Adipocyte (in vitro differentiated cells): ENCODE measurements at regions not wholly inside any gene's neighbourhood (a gene's known extent, or its start where the extent isn't known, plus 50 kb on each side); places are given as distances from the start of the nearest gene placed in this dataset.

Source experiments
- DNase-seq: peaks from one replicate; pipeline ENCODE4 v3.0.0-alpha.2; 2015; ENCODE audit warnings: low read depth
- H3K27me3 ChIP-seq: replicated peaks from 2 replicates; pipeline ENCODE4 v1.7.0; 2013; ENCODE audit warnings: mild to moderate bottlenecking, low read length, moderate library complexity; ENCODE audit not compliant: control insufficient read depth, insufficient read depth
- H3K36me3 ChIP-seq: 2 replicates; pipeline ENCODE4 v1.7.0; 2013; ENCODE audit warnings: low read length, mild to moderate bottlenecking, moderate library complexity; ENCODE audit not compliant: control insufficient read depth, insufficient read depth, severe bottlenecking
- H3K4me1 ChIP-seq: 2 replicates; pipeline ENCODE4 v1.7.0; 2013; ENCODE audit warnings: mild to moderate bottlenecking, low read length, moderate library complexity; ENCODE audit not compliant: control insufficient read depth, insufficient read depth
- H3K4me3 ChIP-seq: 2 replicates; pipeline ENCODE4 v1.7.0; 2013; ENCODE audit warnings: mild to moderate bottlenecking, low read length, moderate library complexity
- H3K9ac ChIP-seq: 2 replicates; pipeline ENCODE4 v1.7.0; 2013; ENCODE audit warnings: mild to moderate bottlenecking, low read length, moderate library complexity
- H3K9me3 ChIP-seq: 2 replicates; pipeline ENCODE4 v1.7.0; 2013; ENCODE audit warnings: mild to moderate bottlenecking, low read length, moderate library complexity; ENCODE audit not compliant: control insufficient read depth

DNA sequence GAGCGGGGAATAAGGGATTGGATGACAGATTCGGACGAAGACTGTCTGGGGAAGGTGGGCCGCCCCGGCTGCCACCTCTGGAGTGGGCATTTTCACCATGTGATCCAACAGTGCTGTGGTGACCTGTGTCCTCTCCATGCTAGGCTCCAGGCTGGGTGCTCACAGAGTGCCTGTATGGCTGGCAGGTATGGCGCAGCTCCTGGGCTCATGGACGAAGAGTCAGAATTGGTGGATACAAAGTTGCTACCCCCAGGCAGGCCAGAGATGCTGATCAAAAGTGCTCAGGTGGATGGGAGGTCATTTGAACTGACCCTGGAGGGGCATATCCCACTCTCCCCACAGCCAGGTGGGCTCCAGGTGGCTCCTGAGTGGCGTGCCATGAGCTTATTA is 111.3 kb upstream of the UQCRFS1 start:
- Histone ChIP-seq H3K36me3 (no peaks in the 10 kb centered on the region), H3K4me1 (no peaks in the 10 kb centered on the region), H3K9me3 (no peaks in the 10 kb centered on the region), H3K9ac (no peak overlapping the region), H3K4me3 (no peak overlapping the region), H3K27me3 (peaks cover 18% of the 10 kb centered on the region)
- DNase-seq = no peak

DNA sequence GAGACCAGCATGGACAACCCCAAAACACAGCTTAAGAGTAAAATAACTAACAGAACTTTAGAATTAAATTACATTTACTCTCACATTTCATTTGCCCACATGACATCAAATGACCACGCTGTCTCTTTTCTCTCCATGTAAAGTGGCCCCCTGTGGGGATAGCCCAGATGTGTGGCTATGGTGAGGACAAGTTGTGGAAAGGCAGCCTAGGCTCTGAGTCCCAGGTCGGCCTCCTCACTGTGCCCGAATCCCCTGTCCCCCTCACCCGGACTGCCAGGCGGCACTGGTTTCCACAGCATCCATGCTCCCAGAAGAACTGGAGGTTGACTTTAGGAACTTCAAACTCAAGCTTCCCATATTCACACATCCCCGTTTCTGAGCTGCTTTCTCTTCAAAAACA is 111.8 kb upstream of the UQCRFS1 start:
- Histone ChIP-seq H3K4me1 (no peaks in the 10 kb centered on the region), H3K27me3 (peaks cover 17% of the 10 kb centered on the region), H3K4me3 (no peak overlapping the region), H3K9me3 (no peaks in the 10 kb centered on the region), H3K9ac (no peak overlapping the region), H3K36me3 (no peaks in the 10 kb centered on the region)
- no peak for DNase-seq

DNA sequence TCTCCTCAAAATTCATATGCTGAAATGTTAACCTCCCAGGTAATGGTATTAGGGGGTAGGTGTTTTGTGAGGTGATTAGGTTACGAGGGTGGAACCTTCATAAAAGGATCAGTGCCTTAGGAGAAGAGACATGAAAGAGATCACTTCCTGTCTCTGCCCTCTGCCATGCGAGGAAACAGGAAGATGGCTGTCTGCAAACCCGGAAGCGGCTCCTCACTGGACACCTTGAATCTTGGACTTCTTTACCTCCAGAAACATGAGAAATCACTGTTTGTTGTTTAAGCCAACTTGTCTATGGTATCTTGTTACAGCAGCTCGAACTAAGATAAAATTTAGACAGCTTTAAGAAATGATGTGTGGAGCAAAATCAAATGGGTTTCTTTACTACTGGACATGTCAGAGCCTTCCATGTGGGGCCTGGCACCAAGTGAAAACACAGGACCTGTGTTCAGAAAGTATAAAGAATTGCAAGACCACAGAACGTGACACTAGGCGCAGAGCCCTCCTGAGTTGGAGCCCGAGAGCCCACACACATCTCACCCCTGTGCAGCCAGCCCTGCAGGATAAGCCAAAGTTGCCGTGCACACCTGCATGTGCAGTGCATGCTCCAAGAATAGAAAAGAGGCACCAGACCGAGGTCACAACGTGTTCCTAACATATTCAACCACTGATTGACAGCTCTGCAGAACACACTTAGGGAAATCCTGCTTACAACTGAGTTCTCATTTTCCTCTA is 112.5 kb upstream of the UQCRFS1 start:
- no peak for DNase-seq
- no peak overlapping the region for H3K9ac ChIP-seq

DNA sequence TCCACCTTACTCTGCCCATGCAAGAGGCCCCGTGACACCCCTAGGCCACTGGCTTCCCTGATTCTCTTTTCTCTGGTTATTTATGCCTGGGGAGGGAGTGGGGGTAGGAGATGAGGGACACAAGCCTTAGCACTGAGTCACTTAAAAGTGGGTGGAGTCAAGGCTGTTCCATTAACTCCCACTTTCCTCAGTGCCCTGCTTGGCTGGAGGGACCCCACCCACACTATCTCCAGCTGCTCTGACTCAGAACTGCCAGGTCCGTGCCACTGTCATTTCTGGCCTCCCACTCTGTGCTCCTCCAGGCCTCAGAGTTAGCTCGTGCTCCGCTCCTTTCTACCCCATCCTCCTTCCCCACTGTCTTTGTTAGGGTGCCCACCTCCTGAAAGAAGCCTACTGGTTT is 113.4 kb upstream of the UQCRFS1 start:
- Histone ChIP-seq H3K4me1 (no peaks in the 10 kb centered on the region), H3K27me3 (peaks cover 6% of the 10 kb centered on the region), H3K9me3 (no peaks in the 10 kb centered on the region), H3K36me3 (no peaks in the 10 kb centered on the region), H3K9ac (no peak overlapping the region), H3K4me3 (no peak overlapping the region)
- no peak for DNase-seq

More for the DNA sequence above, 112.5 kb upstream of the UQCRFS1 start:
- no peaks in the 10 kb centered on the region for H3K4me1 ChIP-seq
- no peak overlapping the region for H3K4me3 ChIP-seq
- peaks cover 13% of the 10 kb centered on the region for H3K27me3 ChIP-seq
- no peaks in the 10 kb centered on the region for H3K9me3 ChIP-seq
- H3K36me3 ChIP-seq = no peaks in the 10 kb centered on the region

GRCh38 chr19:29326849-29327840 is 114.2 kb upstream of the UQCRFS1 start:
- Histone ChIP-seq H3K9me3 (no peaks in the 10 kb centered on the region), H3K36me3 (no peaks in the 10 kb centered on the region), H3K9ac (no peak overlapping the region), H3K4me1 (no peaks in the 10 kb centered on the region), H3K4me3 (no peak overlapping the region), H3K27me3 (peaks cover 6% of the 10 kb centered on the region)
- no peak for DNase-seq

DNA sequence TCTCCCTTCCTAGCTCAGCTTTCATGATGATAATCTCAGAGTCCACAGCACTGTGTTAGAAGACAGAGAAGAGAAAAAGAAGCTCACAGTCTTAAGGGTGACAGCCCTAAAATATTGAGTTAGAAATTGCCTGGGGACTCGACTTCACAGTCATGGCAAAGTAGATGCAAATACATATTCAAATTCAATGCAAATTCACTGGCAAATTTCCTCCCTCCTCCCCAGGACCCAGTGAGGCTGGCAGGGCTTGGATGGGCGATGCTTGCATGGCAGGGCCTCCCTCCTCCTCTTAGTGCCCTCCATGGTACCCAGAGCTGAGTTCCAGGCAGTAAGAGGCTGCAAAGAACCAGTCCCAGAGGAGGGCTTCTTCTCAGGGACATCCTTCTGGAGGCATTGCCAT is 115.6 kb upstream of the UQCRFS1 start:
- DNase-seq = no peak
- H3K36me3 ChIP-seq = no peaks in the 10 kb centered on the region
- no peaks in the 10 kb centered on the region for H3K27me3 ChIP-seq
- H3K4me1 ChIP-seq = no peaks in the 10 kb centered on the region
- H3K9ac ChIP-seq = no peak overlapping the region
- H3K9me3 ChIP-seq = no peaks in the 10 kb centered on the region
- H3K4me3 ChIP-seq = no peak overlapping the region

DNA sequence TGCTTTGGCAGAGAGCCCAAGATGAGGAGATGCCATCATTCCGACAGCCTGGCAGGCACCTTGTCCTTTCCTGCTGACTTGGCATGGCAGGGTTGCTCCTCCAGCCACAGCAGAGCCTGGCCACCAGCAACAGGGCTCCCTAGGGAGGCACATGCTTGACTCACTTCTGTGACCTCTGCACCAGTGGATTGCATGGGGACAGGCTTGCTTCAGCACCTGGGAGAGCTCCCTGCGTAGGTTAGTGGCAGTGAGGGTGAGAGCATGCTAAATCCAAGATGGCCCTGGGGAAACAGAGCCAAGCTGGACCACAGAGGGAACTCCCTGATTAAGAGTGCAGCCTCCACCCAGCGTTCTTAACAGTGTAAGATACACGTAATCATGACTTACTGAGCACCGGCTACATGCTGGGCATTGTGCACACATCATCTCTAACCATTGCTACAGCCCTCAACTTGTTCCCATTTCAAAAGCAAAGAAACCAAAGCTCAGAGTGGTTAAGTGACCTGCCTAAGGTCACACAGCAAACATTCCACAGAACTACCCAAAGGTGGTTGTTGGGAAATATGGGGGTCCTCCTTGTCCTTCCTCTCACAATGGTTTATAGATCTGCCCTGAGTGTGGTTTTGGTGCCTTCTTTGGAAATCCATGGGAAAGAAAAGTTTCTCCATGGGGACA is 116.6 kb upstream of the UQCRFS1 start:
- Histone ChIP-seq H3K9ac (no peak overlapping the region), H3K36me3 (no peaks in the 10 kb centered on the region), H3K4me3 (no peak overlapping the region), H3K9me3 (no peaks in the 10 kb centered on the region), H3K4me1 (no peaks in the 10 kb centered on the region), H3K27me3 (no peaks in the 10 kb centered on the region)
- DNase-seq = peak; percentile 1

GRCh38 chr19:29336425-29336824 is 123.5 kb upstream of the UQCRFS1 start:
- Histone ChIP-seq H3K9ac (no peak overlapping the region), H3K4me1 (no peaks in the 10 kb centered on the region), H3K9me3 (peaks cover 15% of the 10 kb centered on the region), H3K27me3 (no peaks in the 10 kb centered on the region), H3K4me3 (no peak overlapping the region), H3K36me3 (no peaks in the 10 kb centered on the region)
- no peak for DNase-seq

DNA sequence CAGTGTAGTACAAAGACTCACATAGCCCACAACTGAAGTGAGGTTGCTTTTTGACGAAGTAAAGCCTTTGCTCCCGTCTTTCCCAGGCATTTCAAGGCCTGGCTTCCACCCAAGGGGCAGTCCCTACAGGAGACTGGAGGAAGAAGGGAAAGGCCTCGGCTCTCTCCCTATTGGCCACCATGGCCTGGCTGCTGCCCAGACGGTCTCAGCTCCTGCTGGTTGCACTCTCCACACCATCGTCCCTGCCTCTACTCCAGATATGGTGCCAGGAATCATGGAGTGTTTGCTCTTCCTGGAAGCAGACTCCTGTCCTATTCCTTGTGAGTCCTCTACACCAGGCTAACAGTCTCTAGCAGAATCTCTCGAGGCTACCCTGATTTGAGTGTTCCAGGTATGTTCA is 124.1 kb upstream of the UQCRFS1 start:
- Histone ChIP-seq H3K9ac (no peak overlapping the region), H3K4me1 (no peaks in the 10 kb centered on the region), H3K4me3 (no peak overlapping the region), H3K36me3 (no peaks in the 10 kb centered on the region), H3K9me3 (peaks cover 16% of the 10 kb centered on the region), H3K27me3 (no peaks in the 10 kb centered on the region)
- no peak for DNase-seq

GRCh38 chr19:29338480-29338879 is 125.5 kb upstream of the UQCRFS1 start:
- Histone ChIP-seq H3K27me3 (no peaks in the 10 kb centered on the region), H3K4me1 (no peaks in the 10 kb centered on the region), H3K9ac (no peak overlapping the region), H3K36me3 (no peaks in the 10 kb centered on the region), H3K4me3 (no peak overlapping the region), H3K9me3 (peaks cover 23% of the 10 kb centered on the region)
- DNase-seq = no peak

DNA sequence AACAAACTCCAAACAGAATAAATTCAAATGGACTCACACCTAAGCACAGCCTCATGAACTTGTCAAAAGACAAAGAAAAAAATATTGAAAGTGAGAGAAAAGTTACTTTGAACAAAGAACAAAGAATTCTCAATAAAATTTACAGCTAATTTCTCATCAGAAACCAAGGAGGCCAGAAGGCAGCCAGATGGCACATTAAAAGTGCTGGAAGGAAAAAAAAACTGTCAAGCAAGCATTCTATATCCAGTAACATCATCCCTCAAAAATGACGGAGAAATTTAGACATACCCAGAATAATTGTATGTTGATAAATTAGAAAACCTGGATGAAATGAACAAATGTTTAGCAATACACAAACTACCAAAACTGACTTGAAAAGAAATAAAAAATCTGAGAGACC is 129.8 kb upstream of the UQCRFS1 start:
- no peak overlapping the region for H3K9ac ChIP-seq
- no peak for DNase-seq
- H3K4me1 ChIP-seq = no peaks in the 10 kb centered on the region
- H3K36me3 ChIP-seq = no peaks in the 10 kb centered on the region
- H3K9me3 ChIP-seq = peaks cover 41% of the 10 kb centered on the region
- H3K27me3 ChIP-seq = no peaks in the 10 kb centered on the region
- H3K4me3 ChIP-seq = no peak overlapping the region
